OCI-LY7 (cell line): ENCODE measurements at regions not wholly inside any gene's neighbourhood (a gene's known extent, or its start where the extent isn't known, plus 50 kb on each side); places are given as distances from the start of the nearest gene placed in this dataset.

Source experiments
- EZH2phosphoT487 ChIP-seq: fragments of 200-600 bp; sonication (generic); IDR thresholded peaks from 2 replicates; pipeline ENCODE4 v1.6.1; 2018; ENCODE audit warnings: low read depth, borderline replicate concordance, mild to moderate bottlenecking, mixed run types, antibody characterized with exemption, low read length, moderate library complexity, mixed read lengths
- TF ChIP-seq, protein P1 (sequence below): fragments of 200-600 bp; sonication (generic); conservative IDR thresholded peaks from 2 replicates; pipeline ENCODE4 v1.5.1; 2014; ENCODE audit warnings: mild to moderate bottlenecking, antibody characterized with exemption, low read length, moderate library complexity, mixed read lengths

DNA sequence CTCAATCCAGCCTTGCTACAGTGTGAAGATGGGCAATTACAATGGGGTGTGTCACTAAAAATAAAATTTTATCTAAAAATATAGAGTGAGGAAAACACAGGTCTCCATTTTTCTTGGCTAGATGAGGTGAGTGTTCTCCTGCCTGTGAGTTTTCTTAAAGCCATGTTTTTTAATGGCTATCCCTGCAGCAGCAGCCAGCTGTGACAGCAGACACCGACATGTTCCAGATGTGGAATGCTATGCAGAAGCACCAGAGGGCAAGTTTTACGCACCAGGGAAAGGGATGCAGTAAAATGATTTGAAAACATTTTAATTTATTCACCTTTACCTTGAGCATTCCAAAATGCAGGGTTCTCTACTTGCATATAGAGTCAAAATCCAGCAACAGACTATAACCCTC, 577.0 kb upstream of the STXBP6 start:
- TF ChIP-seq, protein P1, sequence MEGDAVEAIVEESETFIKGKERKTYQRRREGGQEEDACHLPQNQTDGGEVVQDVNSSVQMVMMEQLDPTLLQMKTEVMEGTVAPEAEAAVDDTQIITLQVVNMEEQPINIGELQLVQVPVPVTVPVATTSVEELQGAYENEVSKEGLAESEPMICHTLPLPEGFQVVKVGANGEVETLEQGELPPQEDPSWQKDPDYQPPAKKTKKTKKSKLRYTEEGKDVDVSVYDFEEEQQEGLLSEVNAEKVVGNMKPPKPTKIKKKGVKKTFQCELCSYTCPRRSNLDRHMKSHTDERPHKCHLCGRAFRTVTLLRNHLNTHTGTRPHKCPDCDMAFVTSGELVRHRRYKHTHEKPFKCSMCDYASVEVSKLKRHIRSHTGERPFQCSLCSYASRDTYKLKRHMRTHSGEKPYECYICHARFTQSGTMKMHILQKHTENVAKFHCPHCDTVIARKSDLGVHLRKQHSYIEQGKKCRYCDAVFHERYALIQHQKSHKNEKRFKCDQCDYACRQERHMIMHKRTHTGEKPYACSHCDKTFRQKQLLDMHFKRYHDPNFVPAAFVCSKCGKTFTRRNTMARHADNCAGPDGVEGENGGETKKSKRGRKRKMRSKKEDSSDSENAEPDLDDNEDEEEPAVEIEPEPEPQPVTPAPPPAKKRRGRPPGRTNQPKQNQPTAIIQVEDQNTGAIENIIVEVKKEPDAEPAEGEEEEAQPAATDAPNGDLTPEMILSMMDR = no peak
- no peak for TF ChIP-seq EZH2phosphoT487
